HepG2 (cell line): ENCODE measurements at regions not wholly inside any gene's neighbourhood (a gene's known extent, or its start where the extent isn't known, plus 50 kb on each side); places are given as distances from the start of the nearest gene placed in this dataset.

ENCODE experiments used
- BRCA1 ChIP-seq: sonication (generic); formaldehyde crosslinking; IDR thresholded peaks from 2 replicates; pipeline ENCODE4 v1.4.0; 2020; ENCODE audit warnings: missing genetic modification reagents
- DNMT1 ChIP-seq: sonication (generic); formaldehyde crosslinking; IDR thresholded peaks from 2 replicates; pipeline ENCODE4 v1.5.1; 2020; ENCODE audit warnings: mild to moderate bottlenecking, missing genetic modification reagents
- EHMT2 ChIP-seq: fragments of 200-600 bp; sonication (generic); IDR thresholded peaks from 2 replicates; pipeline ENCODE4 v1.7.0; 2017; ENCODE audit warnings: antibody characterized with exemption, low read depth, low read length, borderline replicate concordance
- EZH2 ChIP-seq: conservative IDR thresholded peaks from 2 replicates; pipeline ENCODE4 v1.6.1; 2012; ENCODE audit warnings: mild to moderate bottlenecking, low read depth, low read length, moderate library complexity
- MBNL3 ChIP-seq: fragments of 250-450 bp; sonication (Bioruptor Pico); conservative IDR thresholded peaks from 2 replicates; pipeline ENCODE4 v1.8.0; 2022; ENCODE audit warnings: mild to moderate bottlenecking, inconsistent platforms
- NR1H2 ChIP-seq: sonication (generic); formaldehyde crosslinking; IDR thresholded peaks from 2 replicates; pipeline ENCODE4 v1.8.1; 2022; ENCODE audit warnings: low read depth, missing genetic modification reagents, borderline replicate concordance
- PHB2 ChIP-seq: fragments of 450-650 bp; IDR thresholded peaks from 2 replicates; pipeline ENCODE4 v1.6.1; 2018; ENCODE audit not compliant: partially characterized antibody
- PHF8 ChIP-seq: sonication (generic); formaldehyde crosslinking; IDR thresholded peaks from 2 replicates; pipeline ENCODE4 v1.5.0; 2020; ENCODE audit warnings: missing genetic modification reagents
- PRMT3 ChIP-seq: sonication (generic); formaldehyde crosslinking; IDR thresholded peaks from 2 replicates; pipeline ENCODE4 v1.8.1; 2022; ENCODE audit warnings: low read depth, mild to moderate bottlenecking, moderate library complexity, missing genetic modification reagents, borderline replicate concordance
- RARA ChIP-seq: IDR thresholded peaks from 2 replicates; pipeline ENCODE4 v1.6.1; 2016; ENCODE audit warnings: missing genetic modification reagents, missing compliant biosample characterization
- SRF ChIP-seq: IDR thresholded peaks from 2 replicates; pipeline ENCODE4 v1.6.1; 2011; ENCODE audit warnings: mild to moderate bottlenecking, low read depth, low read length, moderate library complexity
- TMF1 ChIP-seq: sonication (generic); formaldehyde crosslinking; IDR thresholded peaks from 2 replicates; pipeline ENCODE4 v1.8.1; 2022; ENCODE audit warnings: low read depth, missing genetic modification reagents
- ZFP90 ChIP-seq: sonication (generic); formaldehyde crosslinking; IDR thresholded peaks from 2 replicates; pipeline ENCODE4 v1.8.0; 2022; ENCODE audit warnings: missing genetic modification reagents, mild to moderate bottlenecking, inconsistent platforms, borderline replicate concordance
- ZNF20 ChIP-seq: sonication (generic); formaldehyde crosslinking; IDR thresholded peaks from 2 replicates; pipeline ENCODE4 v1.4.0; 2020; ENCODE audit warnings: mild to moderate bottlenecking, moderate library complexity, missing genetic modification reagents
- ZNF431 ChIP-seq: sonication (generic); formaldehyde crosslinking; IDR thresholded peaks from 2 replicates; pipeline ENCODE4 v1.9.0; 2022; ENCODE audit warnings: missing genetic modification reagents, low read depth, mild to moderate bottlenecking, borderline replicate concordance
- ZNF441 ChIP-seq: sonication (generic); formaldehyde crosslinking; IDR thresholded peaks from 2 replicates; pipeline ENCODE4 v1.7.0; 2021; ENCODE audit warnings: missing genetic modification reagents, borderline replicate concordance
- ZNF598 ChIP-seq: sonication (generic); formaldehyde crosslinking; IDR thresholded peaks from 2 replicates; pipeline ENCODE4 v1.5.1; 2020; ENCODE audit warnings: mild to moderate bottlenecking, missing genetic modification reagents, borderline replicate concordance
- ZNF766 ChIP-seq: sonication (generic); formaldehyde crosslinking; IDR thresholded peaks from 2 replicates; pipeline ENCODE4 v1.5.0; 2020; ENCODE audit warnings: missing genetic modification reagents, borderline replicate concordance
- ZNF775 ChIP-seq: sonication (generic); formaldehyde crosslinking; IDR thresholded peaks from 2 replicates; pipeline ENCODE4 v1.4.0; 2020; ENCODE audit warnings: missing genetic modification reagents, mild to moderate bottlenecking, moderate library complexity, borderline replicate concordance
- TF ChIP-seq, protein P1 (sequence below): sonication (generic); formaldehyde crosslinking; IDR thresholded peaks from 2 replicates; pipeline ENCODE4 v1.4.0; 2020; ENCODE audit warnings: missing genetic modification reagents, low read depth, mild to moderate bottlenecking, borderline replicate concordance
- TF ChIP-seq, protein P2 (sequence below): sonication (generic); formaldehyde crosslinking; IDR thresholded peaks from 2 replicates; pipeline ENCODE4 v1.4.0; 2020; ENCODE audit warnings: missing genetic modification reagents
- TF ChIP-seq, protein P3 (sequence below): sonication (generic); formaldehyde crosslinking; IDR thresholded peaks from 2 replicates; pipeline ENCODE4 v1.4.0; 2020; ENCODE audit warnings: low read depth, mild to moderate bottlenecking, missing genetic modification reagents

DNA sequence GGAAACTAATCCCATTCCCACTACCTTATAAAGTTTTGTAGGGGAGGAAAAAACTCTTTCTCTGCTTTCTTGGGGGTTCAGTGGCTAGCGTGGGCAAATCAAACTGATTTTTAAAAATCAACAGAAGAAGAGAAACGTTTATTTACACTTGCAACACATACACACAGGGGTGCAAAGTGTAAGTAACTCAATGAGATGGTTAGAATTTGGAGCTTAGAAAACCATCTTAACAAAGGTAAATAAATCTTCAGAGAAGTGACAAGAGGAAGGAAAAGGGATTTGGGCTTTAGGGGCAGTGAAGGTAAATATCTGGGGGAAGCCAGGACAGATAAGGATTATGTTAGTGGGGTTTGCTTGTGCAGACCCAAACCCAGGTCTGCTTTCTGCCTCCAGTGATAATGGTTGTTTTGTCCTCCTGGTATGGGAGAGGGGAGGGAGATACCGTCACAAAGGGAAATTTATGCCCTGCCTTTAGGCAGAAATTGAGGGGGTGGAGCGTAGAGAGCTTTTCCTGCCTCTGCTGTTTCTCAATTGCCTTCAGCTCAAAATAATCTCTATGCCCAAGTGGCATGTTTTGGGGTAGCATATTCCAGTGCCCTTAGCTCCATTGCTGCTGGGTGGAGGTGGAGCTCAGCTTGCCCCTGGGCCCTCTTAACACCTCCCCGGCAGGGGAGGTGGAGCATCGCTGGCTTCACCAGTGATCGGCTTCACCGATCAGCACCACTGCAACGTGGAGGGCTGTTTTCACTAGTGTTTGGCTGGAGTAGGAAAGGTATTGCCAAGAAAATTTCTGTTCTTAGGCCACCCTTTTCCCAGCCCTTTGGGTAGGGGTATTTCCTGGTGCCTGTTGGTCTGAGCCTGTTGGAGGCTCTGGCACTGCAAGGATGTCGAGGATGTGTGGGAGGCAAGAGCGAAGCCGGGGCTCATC is 92.2 kb downstream of the TEX51 start (continued):
- TF ChIP-seq RARA (CRISPR knock-in tag) = 0 out of 2 replicates have a peak, but pooled peaks have one; percentile 31
- TF ChIP-seq TMF1 (CRISPR knock-in tag) = no peak
- TF ChIP-seq NR1H2 (CRISPR knock-in tag) = no peak
- no peak for TF ChIP-seq SRF
- TF ChIP-seq MBNL3 (CRISPR knock-in tag) = no peak
- no peak; the same call in 1 of the 2 replicates for TF ChIP-seq EHMT2
- no peak for TF ChIP-seq ZNF20 (CRISPR knock-in tag)
- TF ChIP-seq ZNF766 (CRISPR knock-in tag) = no peak
- no peak for TF ChIP-seq EZH2
- no peak for TF ChIP-seq ZNF441 (CRISPR knock-in tag)
- TF ChIP-seq ZNF598 (CRISPR knock-in tag) = no peak
- no peak for TF ChIP-seq PHF8
- TF ChIP-seq PRMT3 (CRISPR knock-in tag) = no peak
- no peak for TF ChIP-seq ZFP90 (CRISPR knock-in tag)
- TF ChIP-seq, protein P1, sequence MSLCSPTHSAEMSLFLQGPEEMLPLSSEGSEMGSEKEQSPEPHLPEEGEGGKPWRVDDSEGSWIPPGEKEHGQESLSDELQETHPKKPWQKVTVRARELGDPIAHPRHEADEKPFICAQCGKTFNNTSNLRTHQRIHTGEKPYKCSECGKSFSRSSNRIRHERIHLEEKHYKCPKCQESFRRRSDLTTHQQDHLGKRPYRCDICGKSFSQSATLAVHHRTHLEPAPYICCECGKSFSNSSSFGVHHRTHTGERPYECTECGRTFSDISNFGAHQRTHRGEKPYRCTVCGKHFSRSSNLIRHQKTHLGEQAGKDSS (CRISPR knock-in tag) = no peak
- no peak; the same call in 1 of the 2 replicates for TF ChIP-seq ZNF775 (CRISPR knock-in tag)
- TF ChIP-seq, protein P2, sequence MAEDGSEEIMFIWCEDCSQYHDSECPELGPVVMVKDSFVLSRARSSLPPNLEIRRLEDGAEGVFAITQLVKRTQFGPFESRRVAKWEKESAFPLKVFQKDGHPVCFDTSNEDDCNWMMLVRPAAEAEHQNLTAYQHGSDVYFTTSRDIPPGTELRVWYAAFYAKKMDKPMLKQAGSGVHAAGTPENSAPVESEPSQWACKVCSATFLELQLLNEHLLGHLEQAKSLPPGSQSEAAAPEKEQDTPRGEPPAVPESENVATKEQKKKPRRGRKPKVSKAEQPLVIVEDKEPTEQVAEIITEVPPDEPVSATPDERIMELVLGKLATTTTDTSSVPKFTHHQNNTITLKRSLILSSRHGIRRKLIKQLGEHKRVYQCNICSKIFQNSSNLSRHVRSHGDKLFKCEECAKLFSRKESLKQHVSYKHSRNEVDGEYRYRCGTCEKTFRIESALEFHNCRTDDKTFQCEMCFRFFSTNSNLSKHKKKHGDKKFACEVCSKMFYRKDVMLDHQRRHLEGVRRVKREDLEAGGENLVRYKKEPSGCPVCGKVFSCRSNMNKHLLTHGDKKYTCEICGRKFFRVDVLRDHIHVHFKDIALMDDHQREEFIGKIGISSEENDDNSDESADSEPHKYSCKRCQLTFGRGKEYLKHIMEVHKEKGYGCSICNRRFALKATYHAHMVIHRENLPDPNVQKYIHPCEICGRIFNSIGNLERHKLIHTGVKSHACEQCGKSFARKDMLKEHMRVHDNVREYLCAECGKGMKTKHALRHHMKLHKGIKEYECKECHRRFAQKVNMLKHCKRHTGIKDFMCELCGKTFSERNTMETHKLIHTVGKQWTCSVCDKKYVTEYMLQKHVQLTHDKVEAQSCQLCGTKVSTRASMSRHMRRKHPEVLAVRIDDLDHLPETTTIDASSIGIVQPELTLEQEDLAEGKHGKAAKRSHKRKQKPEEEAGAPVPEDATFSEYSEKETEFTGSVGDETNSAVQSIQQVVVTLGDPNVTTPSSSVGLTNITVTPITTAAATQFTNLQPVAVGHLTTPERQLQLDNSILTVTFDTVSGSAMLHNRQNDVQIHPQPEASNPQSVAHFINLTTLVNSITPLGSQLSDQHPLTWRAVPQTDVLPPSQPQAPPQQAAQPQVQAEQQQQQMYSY = no peak
- TF ChIP-seq PHB2 = no peak
- TF ChIP-seq ZNF431 (CRISPR knock-in tag) = no peak
- TF ChIP-seq BRCA1 (CRISPR knock-in tag) = no peak
- TF ChIP-seq, protein P3, sequence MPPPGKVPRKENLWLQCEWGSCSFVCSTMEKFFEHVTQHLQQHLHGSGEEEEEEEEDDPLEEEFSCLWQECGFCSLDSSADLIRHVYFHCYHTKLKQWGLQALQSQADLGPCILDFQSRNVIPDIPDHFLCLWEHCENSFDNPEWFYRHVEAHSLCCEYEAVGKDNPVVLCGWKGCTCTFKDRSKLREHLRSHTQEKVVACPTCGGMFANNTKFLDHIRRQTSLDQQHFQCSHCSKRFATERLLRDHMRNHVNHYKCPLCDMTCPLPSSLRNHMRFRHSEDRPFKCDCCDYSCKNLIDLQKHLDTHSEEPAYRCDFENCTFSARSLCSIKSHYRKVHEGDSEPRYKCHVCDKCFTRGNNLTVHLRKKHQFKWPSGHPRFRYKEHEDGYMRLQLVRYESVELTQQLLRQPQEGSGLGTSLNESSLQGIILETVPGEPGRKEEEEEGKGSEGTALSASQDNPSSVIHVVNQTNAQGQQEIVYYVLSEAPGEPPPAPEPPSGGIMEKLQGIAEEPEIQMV = no peak; the same call in 1 of the 2 replicates
- TF ChIP-seq DNMT1 (CRISPR knock-in tag) = no peak
